Middle frontal gyrus (tissue), 1 donor: ENCODE measurements at regions not wholly inside any gene's neighbourhood (a gene's known extent, or its start where the extent isn't known, plus 50 kb on each side); places are given as distances from the start of the nearest gene placed in this dataset.

Experiments used
- DNase-seq: peaks from one replicate; pipeline ENCODE4 v3.0.0-alpha.2; 2015; ENCODE audit warnings: low spot score; ENCODE audit errors: extremely low spot score

GRCh38 chr21:32135401-32136363 is 143.2 kb downstream of the MIS18A start:
- DNase-seq = peak; percentile 44

GRCh38 chr21:32134441-32135130 is 144.3 kb downstream of the MIS18A start:
- no peak for DNase-seq

GRCh38 chr21:32132881-32133280 is 146.0 kb downstream of the MIS18A start:
- no peak for DNase-seq

GRCh38 chr21:32132409-32132808 is 146.4 kb downstream of the MIS18A start:
- DNase-seq = no peak

- no peak for DNase-seq
Observed at GRCh38 chr21:32131960-32132359, 146.9 kb downstream of the MIS18A start.

GRCh38 chr21:32131164-32131563 is 147.7 kb downstream of the MIS18A start:
- no peak for DNase-seq

- no peak for DNase-seq
Observed at GRCh38 chr21:32130031-32130891, 148.6 kb downstream of the MIS18A start.

GRCh38 chr21:32127081-32127480 is 151.8 kb downstream of the MIS18A start:
- no peak for DNase-seq

GRCh38 chr21:32122082-32122481 is 156.8 kb downstream of the MIS18A start:
- no peak for DNase-seq

- no peak for DNase-seq
Observed at GRCh38 chr21:32120230-32120629, 158.6 kb downstream of the MIS18A start.

- DNase-seq = no peak
Observed at GRCh38 chr21:32119811-32120210, 159.0 kb downstream of the MIS18A start.

- DNase-seq = no peak
Observed at GRCh38 chr21:32119389-32119788, 159.5 kb downstream of the MIS18A start.

GRCh38 chr21:32114419-32115035 is 164.3 kb downstream of the MIS18A start:
- DNase-seq = no peak

GRCh38 chr21:32113486-32113885 is 165.4 kb downstream of the MIS18A start:
- no peak for DNase-seq

GRCh38 chr21:32112195-32112594 is 166.7 kb downstream of the MIS18A start:
- no peak for DNase-seq

- DNase-seq = no peak
Observed at GRCh38 chr21:32108566-32108965, 170.3 kb downstream of the MIS18A start.

GRCh38 chr21:32103361-32103760 is 175.5 kb downstream of the MIS18A start:
- no peak for DNase-seq

- no peak for DNase-seq
Observed at GRCh38 chr21:32102426-32102825, 176.4 kb downstream of the MIS18A start.

- no peak for DNase-seq
Observed at GRCh38 chr21:32101277-32101676, 177.6 kb downstream of the MIS18A start.

GRCh38 chr21:32100423-32100822 is 178.4 kb downstream of the MIS18A start:
- no peak for DNase-seq

- DNase-seq = no peak
Observed at GRCh38 chr21:32099812-32100416, 178.9 kb downstream of the MIS18A start.
